ENCODE measurements at regions not wholly inside any gene's neighbourhood (a gene's known extent, or its start where the extent isn't known, plus 50 kb on each side); places are given as distances from the start of the nearest gene placed in this dataset.

DNA sequence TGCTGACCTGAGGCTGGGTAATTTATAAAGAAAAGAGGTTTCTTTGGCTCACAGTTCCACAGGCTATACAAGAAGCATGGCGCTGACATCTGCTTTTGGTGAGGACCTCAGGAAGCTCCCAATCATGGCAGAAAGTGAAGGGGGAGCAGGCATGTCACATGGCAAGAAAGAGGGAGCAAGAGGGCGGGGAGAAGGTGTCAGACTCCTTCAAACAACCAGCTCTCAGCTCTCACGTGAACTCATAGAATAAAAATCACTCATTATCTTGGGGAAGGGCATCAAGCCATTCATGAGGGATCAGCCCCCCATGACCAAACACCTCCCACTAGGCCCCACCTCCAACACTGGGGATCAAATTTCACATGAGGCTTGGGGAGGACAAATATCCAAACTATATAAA is 266.8 kb downstream of the RHOU start:
- TF ChIP-seq POLR2A (IDR thresholded peaks at IDR 0.05) (no peak), POLR2AphosphoS5 (IDR thresholded peaks at IDR 0.05) (no peak)
- TF ChIP-seq, protein P1, sequence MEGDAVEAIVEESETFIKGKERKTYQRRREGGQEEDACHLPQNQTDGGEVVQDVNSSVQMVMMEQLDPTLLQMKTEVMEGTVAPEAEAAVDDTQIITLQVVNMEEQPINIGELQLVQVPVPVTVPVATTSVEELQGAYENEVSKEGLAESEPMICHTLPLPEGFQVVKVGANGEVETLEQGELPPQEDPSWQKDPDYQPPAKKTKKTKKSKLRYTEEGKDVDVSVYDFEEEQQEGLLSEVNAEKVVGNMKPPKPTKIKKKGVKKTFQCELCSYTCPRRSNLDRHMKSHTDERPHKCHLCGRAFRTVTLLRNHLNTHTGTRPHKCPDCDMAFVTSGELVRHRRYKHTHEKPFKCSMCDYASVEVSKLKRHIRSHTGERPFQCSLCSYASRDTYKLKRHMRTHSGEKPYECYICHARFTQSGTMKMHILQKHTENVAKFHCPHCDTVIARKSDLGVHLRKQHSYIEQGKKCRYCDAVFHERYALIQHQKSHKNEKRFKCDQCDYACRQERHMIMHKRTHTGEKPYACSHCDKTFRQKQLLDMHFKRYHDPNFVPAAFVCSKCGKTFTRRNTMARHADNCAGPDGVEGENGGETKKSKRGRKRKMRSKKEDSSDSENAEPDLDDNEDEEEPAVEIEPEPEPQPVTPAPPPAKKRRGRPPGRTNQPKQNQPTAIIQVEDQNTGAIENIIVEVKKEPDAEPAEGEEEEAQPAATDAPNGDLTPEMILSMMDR (IDR thresholded peaks at IDR 0.05) = no peak

Data from upper lobe of left lung (tissue), 4 donors.